ENCODE measurements at regions not wholly inside any gene's neighbourhood (a gene's known extent, or its start where the extent isn't known, plus 50 kb on each side); places are given as distances from the start of the nearest gene placed in this dataset.

- Histone ChIP-seq H3K79me2 (ENCODE audit: insufficient read depth, low read length) (no peaks in the 10 kb centered on the region), H3K36me3 (replicated peaks in 1 of 2; ENCODE audit: control insufficient read depth in 1 of 2, insufficient read depth in 2 of 2, low read length in 2 of 2) (no peaks in the 10 kb centered on the region), H3K27me3 (ENCODE audit: control insufficient read depth in 2 of 2, insufficient read depth in 2 of 2, low read length in 2 of 2) (no peaks in the 10 kb centered on the region), H2AFZ (ENCODE audit: insufficient read depth, low read depth, low read length, poor library complexity, severe bottlenecking) (no peak overlapping the region), H3K4me2 (replicated peaks; ENCODE audit: extremely low read depth, low read length, poor library complexity, severe bottlenecking) (no peak overlapping the region), H4K20me1 (ENCODE audit: insufficient read depth, low read length) (no peaks in the 10 kb centered on the region), H3K9me3 (replicated peaks in 1 of 2; ENCODE audit: control insufficient read depth in 1 of 2, insufficient read depth in 1 of 2, low read length in 2 of 2) (no peaks in the 10 kb centered on the region), H3K27ac (ENCODE audit: low read depth in 1 of 2, low read length in 2 of 2) (no peak overlapping the region), H3K4me3 (replicated peaks in 1 of 3; ENCODE audit: low read depth in 2 of 3, low read length in 3 of 3) (no peak overlapping the region), H3K4me1 (ENCODE audit: control insufficient read depth in 1 of 2, insufficient read depth in 2 of 2, low read length in 2 of 2) (no peaks in the 10 kb centered on the region), H3K9ac (ENCODE audit: insufficient read depth, low read length, poor library complexity, severe bottlenecking) (no peak overlapping the region)
- no CpG with 5 or more reads among the region's 1 CpG for WGBS (ENCODE audit: insufficient coverage)
- no peak for TF ChIP-seq CTCF (IDR thresholded peaks at IDR 0.05)
- Mint-ChIP-seq H3K9me3 (no peaks in the 10 kb centered on the region), H3K27me3 (ENCODE audit: low read depth in 3 of 3) (no peaks in the 10 kb centered on the region), H3K4me1 (no peaks in the 10 kb centered on the region), H3K4me3 (no peak overlapping the region), H3K27ac (no peak overlapping the region), H3K36me3 (no peaks in the 10 kb centered on the region)
- intact Hi-C loops (cut with micrococcal nuclease): no loop called here
- DNase-seq: no peak
These were observed 304.7 kb downstream of the POU4F1 start for GRCh38 chr13:78298657-78299056.

DNA sequence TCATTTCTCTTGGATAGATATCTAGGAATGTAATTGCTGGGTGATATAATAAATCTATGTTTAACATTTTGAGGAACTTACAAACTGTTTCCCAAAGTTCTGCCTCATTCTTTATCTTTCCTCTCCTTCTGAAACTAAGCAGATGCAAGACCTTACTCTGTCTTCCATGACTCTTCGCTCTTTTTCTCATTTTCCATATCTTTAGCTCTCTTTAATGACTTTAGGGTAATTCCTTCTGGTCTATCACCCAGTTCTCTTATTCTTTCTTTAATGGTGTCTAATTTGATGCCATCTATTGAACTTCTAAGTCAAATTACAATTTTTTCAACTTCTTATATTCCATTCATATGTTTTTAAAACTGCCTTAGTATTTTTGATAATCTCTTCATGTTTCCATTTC lies 316.6 kb downstream of the POU4F1 start:
- H3K4me3 Mint-ChIP-seq: no peak overlapping the region
- H3K36me3 Mint-ChIP-seq: no peaks in the 10 kb centered on the region
- H4K20me1 ChIP-seq (ENCODE audit: insufficient read depth, low read length): no peaks in the 10 kb centered on the region
- no peaks in the 10 kb centered on the region for H3K4me1 Mint-ChIP-seq
- no peak overlapping the region for H2AFZ ChIP-seq (ENCODE audit: insufficient read depth, low read depth, low read length, poor library complexity, severe bottlenecking)
- H3K27me3 ChIP-seq (ENCODE audit: control insufficient read depth in 2 of 2, insufficient read depth in 2 of 2, low read length in 2 of 2): no peaks in the 10 kb centered on the region
- H3K9ac ChIP-seq (ENCODE audit: insufficient read depth, low read length, poor library complexity, severe bottlenecking): no peak overlapping the region
- no peaks in the 10 kb centered on the region for H3K27me3 Mint-ChIP-seq (ENCODE audit: low read depth in 3 of 3)
- H3K9me3 ChIP-seq (replicated peaks in 1 of 2; ENCODE audit: control insufficient read depth in 1 of 2, insufficient read depth in 1 of 2, low read length in 2 of 2): peaks cover 0 to 2% of the 10 kb centered on the region in 2 donors
- H3K9me3 Mint-ChIP-seq: peaks cover 0 to 15% (median 5%) of the 10 kb centered on the region in 7 donors
- no peak overlapping the region for H3K27ac Mint-ChIP-seq
- H3K79me2 ChIP-seq (ENCODE audit: insufficient read depth, low read length): no peaks in the 10 kb centered on the region
- intact Hi-C loops (cut with micrococcal nuclease): no loop called here
- TF ChIP-seq CTCF (IDR thresholded peaks at IDR 0.05): no peak
- WGBS (ENCODE audit: insufficient coverage): no CpG with 5 or more reads among the region's 1 CpG
- no peak overlapping the region for H3K4me2 ChIP-seq (replicated peaks; ENCODE audit: extremely low read depth, low read length, poor library complexity, severe bottlenecking)
- H3K27ac ChIP-seq (ENCODE audit: low read depth in 1 of 2, low read length in 2 of 2): no peak overlapping the region
- no peaks in the 10 kb centered on the region for H3K4me1 ChIP-seq (ENCODE audit: control insufficient read depth in 1 of 2, insufficient read depth in 2 of 2, low read length in 2 of 2)
- no peak for DNase-seq
- no peak overlapping the region for H3K4me3 ChIP-seq (replicated peaks in 1 of 3; ENCODE audit: low read depth in 2 of 3, low read length in 3 of 3)
- no peaks in the 10 kb centered on the region for H3K36me3 ChIP-seq (replicated peaks in 1 of 2; ENCODE audit: control insufficient read depth in 1 of 2, insufficient read depth in 2 of 2, low read length in 2 of 2)
